ENCODE measurements at regions not wholly inside any gene's neighbourhood (a gene's known extent, or its start where the extent isn't known, plus 50 kb on each side); places are given as distances from the start of the nearest gene placed in this dataset.
A peak's percentile ranks its signal among the peaks of the same experiment; 100 is the strongest.

DNA sequence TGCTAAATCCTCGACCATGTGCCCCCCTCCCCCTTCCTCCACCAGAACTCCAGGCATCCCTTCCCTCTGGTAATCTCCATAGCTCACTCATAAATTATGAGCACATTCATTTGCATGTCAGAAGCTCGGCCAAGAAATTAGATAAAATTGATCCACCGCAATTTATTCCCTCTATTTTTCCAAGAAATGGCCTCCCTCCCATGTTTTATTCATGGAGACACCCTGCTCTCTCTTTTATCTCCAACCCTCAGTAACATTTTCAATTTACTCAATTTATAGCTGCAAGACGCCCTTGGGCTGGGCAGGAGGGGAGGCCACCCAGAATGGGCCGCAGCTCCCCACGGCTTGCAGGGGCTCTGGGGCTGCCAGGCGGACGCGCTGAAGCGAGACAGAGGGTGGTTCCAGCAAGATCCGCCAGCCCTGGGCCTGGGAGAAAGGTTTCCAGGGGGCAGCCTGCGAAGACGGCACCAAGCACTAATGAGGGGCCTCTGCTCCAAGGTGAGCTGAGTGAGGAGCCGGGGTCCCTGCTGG lies 54.7 kb upstream of the ZNF423 start:
- intact Hi-C loops (cut with DNase I) = no loop called here
- DNase-seq (ENCODE audit: low spot score) = no peak

DNA sequence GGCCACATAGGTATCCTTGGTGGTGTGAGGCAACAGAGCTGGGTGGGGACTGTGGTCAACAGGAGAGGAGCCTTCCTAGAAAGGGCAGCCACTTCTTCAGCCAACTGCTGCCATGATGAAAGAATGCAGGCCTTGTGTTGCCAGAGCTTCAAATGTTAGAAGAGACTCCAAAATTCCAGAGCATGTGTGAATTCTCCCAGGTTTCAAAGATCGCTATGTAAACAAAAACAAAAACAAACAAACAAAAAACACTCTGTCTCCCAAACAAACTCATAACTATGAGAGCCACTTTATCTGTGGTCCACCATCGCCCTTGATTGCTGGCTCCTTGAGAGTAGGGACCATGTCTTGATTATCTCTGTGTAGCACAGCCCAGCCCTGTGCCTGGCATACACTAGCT lies 55.5 kb upstream of the ZNF423 start:
- DNase-seq (ENCODE audit: low spot score) = no peak
- intact Hi-C loops (cut with DNase I) = no loop called here

DNA sequence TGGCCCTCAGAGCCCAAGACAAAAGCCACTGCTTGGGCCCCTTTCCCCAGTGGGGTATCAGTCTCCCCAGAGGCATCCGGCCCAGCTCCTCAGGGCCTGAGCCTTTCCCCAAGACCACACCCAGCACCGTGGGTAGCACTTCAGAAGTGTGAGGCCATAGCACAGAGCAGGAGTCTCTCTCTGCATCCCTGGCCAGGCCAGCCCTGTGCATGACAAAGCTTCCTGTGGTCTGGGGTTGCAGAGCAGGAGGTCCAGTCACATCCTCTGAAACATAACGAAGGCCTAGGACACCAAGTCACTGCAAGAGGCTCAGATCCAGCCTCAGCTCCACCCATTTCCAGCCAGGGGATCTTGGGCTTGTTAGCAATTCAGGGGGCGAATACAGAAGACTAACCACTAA lies 56.8 kb upstream of the ZNF423 start:
- intact Hi-C loops (cut with DNase I) = no loop called here
- DNase-seq (ENCODE audit: low spot score) = no peak

DNA sequence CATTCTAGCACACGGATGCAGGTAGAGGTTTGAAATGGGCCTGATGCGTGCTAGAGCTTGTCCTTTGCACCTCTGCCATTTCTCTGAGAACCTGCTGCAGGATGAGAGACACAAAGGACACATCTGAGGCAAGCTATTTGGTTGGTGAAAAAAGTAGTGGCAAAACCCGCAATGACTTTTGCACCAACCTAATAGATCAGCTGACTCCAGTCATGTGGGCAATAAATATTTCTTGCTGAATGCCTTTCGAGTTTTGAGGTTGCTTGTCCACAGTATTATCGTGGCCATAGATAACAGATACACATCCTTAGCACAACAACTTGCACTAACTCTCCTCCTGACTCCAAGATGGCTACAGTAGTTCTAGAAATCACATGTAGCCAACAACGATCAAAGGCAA lies 57.8 kb upstream of the ZNF423 start:
- DNase-seq (ENCODE audit: low spot score) = no peak
- intact Hi-C loops (cut with DNase I) = no loop called here

DNA sequence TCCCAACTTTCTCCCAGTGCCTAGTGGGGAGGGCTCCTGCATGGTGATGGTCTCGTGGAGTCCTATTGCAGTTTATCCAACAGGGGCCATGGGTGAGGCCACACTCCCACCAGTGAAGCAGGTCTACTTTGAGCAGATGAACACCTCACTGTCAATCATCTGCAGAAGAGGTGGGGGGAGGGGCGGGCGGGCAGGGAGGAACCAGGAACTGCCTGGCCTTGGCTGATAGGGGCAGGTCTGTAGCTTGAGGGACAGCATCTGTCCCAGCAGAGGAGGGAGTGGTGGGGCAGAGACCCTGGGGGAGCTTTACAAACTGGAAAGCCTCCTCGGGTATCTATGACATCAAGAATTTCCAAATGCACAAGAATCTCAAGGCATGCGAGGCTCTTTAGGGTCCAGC lies 58.7 kb upstream of the ZNF423 start:
- intact Hi-C loops (cut with DNase I) = no loop called here
- no peak for DNase-seq (ENCODE audit: low spot score)

DNA sequence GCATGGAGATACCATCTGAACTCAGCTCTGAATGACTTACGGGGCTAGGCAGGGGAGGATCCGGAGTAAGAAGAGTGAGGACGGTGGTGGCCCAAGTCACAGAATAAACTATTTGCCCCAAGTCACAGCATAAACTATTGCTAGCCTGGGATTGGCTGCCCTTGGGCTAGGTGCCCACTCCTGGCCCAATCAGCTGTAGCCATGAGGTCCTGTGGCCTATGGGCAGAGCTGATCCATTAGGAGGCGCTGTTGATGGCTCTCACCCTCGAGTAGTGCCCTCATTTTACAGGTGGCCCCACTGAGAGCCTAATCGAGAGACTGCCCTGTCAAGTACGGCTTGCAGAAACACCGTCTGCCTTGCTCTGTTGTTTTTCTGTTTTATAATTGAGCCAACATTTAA lies 62.3 kb upstream of the ZNF423 start:
- intact Hi-C loops (cut with DNase I) = no loop called here
- peak; percentile 30 for DNase-seq (ENCODE audit: low spot score)

DNA sequence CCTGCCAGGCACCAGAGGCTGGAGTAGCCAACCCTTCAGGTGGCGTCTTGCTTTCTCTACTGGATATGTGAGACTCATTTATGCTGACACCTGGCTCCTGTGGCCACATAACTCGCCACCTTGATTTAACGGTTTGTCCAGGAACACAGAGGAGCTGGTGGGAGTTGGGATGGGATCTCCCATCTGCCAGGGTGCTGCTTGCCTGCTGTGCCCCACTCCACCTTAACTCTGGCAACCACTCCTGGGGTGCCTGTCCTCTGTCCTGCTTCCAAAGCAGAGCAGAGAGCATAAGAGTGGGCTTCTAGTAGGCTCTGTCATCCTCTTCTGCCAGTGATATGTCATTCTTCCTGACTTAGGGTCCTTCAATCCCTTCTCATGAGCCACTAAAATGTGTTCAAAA lies 63.4 kb upstream of the ZNF423 start:
- intact Hi-C loops (cut with DNase I) = no loop called here
- DNase-seq (ENCODE audit: low spot score) = peak; percentile 11

DNA sequence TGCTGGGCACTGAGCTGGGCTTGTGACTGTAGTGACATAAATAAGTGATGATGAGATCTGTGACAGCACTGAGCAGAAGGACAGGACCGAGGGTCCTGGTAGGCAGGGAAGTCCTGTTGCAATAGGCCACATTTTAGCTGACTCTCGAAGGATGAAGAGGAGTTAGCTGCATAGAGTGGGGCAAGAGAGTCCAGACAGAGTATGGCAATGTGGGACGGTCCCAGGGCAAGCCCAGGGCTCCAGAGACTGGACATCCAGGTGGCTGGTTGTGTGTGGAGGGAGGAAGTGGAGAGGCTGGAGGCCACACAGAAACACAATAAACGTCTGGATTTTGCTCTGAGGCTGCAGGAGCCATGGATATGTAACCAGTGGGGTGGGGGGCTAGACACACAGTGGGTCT lies 64.5 kb upstream of the ZNF423 start:
- peak; percentile 34 for DNase-seq (ENCODE audit: low spot score)
- intact Hi-C loops (cut with DNase I) = loop anchor here in 1 of 2 donors (2.0 to 5.0 kb wide), 2 partner anchors 316 to 513 kb away; no protein-coding TSS in a partner anchor

DNA sequence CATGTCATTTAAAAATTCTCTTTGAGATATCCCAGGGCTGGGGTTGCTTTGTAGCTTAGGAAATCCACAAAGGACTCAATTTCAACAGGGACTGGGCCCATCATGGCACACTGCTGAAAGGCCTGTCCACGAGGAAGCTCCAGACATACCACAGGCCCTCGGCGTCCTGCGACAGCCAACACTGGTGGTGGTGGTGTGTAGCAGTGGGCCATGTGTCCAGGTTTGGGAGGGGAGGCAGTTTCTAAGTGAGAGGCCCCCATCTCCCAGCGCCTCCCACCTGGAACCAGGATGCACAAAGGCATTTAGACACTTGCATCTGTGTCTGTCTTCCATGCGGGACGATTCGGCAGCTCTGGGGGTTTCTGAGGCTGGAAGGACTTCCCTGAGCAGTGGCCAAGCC lies 65.2 kb upstream of the ZNF423 start:
- peak; percentile 54 for DNase-seq (ENCODE audit: low spot score)
- intact Hi-C loops (cut with DNase I) = loop anchor here in 1 of 2 donors (2.0 to 5.0 kb wide), 2 partner anchors 316 to 514 kb away; no protein-coding TSS in a partner anchor

DNA sequence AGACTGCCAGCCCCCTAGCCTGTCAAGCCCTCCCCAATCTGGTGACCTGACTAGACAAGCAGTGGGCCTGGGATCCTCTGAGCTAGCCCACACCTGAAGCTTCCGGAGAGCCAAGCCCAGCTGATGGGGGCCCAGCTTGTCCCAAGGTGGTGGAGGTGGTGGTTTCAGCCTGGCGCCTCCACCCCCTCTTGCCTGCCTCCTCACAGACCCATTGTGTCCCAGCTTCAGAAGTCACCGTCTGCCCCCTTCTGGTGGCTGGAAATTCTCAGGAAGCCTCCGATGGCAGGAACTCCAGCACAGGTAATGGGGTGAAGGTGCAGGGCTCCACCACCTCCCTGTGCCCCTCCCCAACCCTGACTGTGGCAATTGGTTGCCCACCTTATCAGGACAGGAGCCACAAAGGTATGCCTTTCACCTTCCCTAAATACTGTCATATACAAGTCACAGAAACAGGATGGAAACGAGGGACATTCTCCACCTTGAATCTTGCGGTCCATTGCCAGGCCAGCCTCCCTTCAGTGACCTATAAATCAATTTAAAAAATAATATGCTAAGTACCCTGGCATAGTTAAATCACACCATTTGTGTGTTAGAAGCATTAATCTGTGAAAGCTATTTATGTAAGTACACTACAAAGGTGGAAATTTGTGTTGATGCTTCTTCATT lies 66.0 kb upstream of the ZNF423 start:
- intact Hi-C loops (cut with DNase I) = loop anchor here in 1 of 2 donors (2.0 to 5.0 kb wide), 2 partner anchors 317 to 515 kb away; no protein-coding TSS in a partner anchor
- peak; percentile 84 for DNase-seq (ENCODE audit: low spot score)

DNA sequence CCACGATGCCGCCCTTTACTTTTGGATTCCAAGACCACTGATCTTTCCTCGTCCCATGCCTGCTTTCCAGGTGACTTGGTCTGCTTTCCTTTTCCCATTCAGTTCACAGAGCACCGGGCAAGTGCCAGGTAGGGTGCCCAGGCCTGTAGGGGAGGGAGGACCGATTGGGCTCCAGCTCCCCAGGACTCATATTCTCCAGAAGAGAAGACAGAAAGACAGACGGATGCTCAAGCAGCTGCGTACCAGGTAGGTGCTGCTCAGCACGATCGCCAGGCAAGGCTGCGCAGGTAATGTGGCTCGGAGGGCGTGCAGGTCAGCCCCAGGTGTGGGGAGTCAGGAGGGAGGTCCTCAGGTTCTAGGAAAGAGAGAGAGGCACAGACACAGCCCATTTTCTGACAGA lies 67.5 kb upstream of the ZNF423 start:
- peak; percentile 59 for DNase-seq (ENCODE audit: low spot score)
- intact Hi-C loops (cut with DNase I) = loop anchor here in 1 of 2 donors (5.0 kb wide), 1 partner anchor 516 kb away; no protein-coding TSS in a partner anchor

DNA sequence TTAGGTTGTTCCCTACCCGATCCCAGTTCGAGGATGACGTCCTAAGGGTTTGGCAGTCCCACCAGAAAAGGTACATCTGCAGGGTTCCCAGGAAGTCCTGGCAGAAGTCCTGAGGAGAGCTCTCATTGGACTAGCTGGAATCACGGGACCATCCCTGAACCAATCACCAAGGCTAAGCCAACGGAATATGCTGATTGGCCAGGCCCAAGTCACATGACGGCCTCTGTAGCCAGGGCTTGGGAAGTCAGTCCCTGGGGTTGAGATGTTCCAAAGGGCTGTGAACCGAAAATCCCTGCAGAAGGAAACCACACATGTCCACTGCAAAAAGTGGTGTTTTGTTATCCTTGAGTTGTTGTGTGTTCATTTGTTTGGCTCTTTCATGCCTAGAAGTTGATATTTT lies 68.2 kb upstream of the ZNF423 start:
- no peak for DNase-seq (ENCODE audit: low spot score)
- intact Hi-C loops (cut with DNase I) = loop anchor here in 1 of 2 donors (5.0 kb wide), 1 partner anchor 517 kb away; no protein-coding TSS in a partner anchor

DNA sequence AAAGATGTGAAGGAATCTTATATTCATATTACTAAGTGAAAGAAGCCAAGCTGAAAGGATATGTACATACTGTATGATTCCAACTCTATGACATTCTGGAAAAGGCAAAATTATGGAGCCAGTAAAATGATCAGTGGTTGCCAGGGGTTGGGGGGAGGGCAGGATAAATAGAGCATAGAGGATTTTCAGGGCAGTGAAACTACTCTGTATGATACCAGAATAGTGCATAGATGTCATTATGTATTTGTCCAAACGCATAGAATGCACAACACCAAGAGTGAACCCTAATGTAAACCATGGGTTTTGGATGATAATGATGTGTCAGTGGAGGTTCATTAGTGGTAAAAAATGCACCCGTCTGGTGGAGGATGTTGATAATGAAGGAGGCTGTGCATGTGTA lies 71.0 kb upstream of the ZNF423 start:
- intact Hi-C loops (cut with DNase I) = no loop called here
- no peak for DNase-seq (ENCODE audit: low spot score)

DNA sequence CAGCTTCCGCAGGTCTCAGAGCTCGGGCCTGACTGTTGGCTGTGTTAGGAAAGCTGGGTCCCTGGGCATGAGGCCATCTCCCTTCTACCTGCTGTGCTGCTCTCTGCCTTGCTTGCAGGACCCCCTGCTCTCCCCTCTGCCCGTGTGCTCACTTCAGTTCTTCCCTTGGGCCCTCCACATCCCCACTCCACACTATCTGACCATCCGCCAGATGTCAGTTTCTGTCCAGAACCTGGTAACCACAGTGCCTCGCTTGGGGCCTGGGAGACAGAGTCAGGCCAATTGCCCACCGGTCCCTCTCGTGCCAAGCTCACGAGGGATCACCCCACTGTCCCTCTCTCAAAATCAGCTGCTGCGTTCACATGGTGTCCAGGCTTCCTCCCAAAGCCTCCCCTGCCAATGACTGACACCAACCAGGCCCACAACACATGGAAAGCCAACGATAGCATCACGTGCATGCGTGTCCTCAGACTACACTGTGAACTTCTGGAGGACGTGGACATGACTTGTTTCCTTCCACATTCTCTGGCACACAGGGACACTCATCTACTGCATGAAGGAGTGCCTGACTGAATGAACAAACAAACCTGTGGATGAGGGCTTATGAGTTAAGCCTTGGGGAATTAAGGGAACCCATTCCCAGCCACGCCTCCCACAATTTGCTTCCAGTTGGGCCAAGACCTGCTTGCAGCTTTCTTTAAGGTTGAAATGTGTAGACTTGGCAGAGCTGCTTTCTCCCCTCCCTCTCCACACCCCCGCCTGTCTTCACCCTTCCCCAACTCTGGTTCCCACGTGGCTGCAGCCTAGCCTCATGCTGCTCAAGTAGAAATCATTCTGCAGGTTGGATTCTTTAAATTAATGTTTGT lies 72.5 kb upstream of the ZNF423 start:
- peak; percentile 59 for DNase-seq (ENCODE audit: low spot score)
- intact Hi-C loops (cut with DNase I) = no loop called here

DNA sequence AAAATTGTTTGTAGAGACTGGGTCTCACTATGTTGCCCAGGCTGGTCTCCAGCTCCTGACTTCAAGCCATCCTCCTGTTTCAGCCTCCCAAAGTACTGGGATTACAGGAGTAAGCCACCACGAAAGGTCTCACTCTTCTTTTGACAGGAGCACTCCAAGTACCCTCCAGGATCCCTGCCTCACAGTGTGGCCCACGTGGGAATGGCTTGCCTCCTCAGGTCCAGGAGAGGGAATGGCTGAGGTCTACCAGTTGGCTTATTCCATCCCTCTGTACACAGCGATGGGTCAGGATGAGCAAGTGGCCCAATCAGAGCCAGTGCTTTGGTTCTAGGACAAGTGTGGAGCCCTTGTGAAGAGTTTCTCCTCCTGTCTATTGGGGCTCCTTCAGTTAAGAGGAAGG lies 73.7 kb upstream of the ZNF423 start:
- peak; percentile 8 for DNase-seq (ENCODE audit: low spot score)
- intact Hi-C loops (cut with DNase I) = no loop called here

DNA sequence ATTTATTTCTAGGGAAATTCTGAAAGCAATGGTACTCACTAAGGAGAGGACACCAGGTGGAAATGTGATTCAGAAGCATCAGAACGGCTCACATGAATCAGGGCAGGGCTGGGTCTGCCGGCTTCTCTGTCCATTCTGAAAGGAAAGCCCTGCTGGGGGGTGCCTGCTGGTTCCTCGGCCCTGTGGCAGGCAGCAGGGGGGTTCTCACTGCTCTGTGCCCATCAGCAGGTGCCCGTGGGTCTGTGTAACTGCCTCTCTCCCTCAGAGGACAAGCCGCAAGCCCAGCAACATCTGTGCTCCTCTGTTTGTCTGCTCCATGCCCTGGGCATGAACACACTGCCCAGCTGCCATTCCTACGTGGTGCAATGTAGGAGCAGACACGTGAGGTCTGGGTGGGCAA lies 74.9 kb upstream of the ZNF423 start:
- intact Hi-C loops (cut with DNase I) = no loop called here
- peak; percentile 56 for DNase-seq (ENCODE audit: low spot score)

DNA sequence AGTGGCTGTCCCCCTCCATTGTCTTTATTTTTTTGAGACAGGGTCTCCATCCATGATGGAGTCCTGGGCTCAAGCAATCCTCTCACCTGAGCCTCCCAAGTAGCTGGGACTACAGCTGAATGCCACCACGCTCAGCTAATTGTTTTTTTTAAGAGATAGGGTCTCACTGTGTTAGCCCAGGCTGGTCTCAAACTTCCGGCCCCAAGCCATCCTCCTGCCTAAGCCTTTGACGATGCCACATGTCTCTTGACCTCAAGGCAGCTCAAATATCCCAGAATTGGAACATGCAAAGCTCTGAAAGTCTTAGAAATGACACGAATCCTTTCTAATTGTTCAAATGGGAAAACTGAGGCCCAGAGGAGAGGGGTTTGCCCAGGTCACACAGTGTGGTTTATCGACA lies 75.4 kb upstream of the ZNF423 start:
- DNase-seq (ENCODE audit: low spot score) = no peak
- intact Hi-C loops (cut with DNase I) = no loop called here

DNA sequence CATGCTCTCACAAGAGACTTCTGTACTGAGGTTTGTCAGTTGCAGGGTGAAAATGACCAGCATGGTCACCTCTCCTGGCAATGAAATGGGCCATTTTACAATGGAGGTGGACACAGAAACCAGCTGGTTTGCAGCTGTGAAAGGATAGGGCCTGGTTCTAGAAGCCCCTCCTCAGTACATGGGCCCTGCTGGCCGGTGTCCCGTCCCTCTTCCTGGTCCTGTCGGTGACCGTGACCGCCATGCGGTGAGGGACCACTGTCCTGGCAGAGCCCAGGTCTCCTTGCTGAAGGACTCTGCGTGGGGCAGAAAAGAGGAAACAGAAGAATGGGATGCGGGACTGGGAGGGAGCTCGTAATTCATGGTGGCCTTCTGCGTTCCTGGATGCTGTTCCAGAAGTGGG lies 76.0 kb upstream of the ZNF423 start:
- peak; percentile 47 for DNase-seq (ENCODE audit: low spot score)
- intact Hi-C loops (cut with DNase I) = no loop called here

DNA sequence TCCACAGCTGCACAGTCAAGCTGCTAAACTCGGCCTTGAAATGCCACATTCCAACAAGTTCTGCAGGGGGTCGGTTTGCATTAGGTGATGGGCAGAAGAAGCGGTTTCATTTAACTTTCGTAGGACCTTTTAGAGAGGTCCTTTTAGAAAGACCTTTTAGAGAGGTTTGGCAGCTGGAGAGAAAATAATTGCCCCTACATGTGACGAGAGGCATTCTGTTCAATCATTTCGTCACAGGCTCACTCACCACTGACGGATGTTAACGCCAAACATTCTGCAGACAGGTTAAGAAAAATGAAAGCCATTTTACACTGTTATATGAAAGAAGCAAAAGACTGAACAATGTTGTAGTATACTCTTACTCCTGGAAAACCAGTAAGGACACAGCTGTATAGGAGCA lies 76.5 kb upstream of the ZNF423 start:
- peak; percentile 16 for DNase-seq (ENCODE audit: low spot score)
- intact Hi-C loops (cut with DNase I) = no loop called here

DNA sequence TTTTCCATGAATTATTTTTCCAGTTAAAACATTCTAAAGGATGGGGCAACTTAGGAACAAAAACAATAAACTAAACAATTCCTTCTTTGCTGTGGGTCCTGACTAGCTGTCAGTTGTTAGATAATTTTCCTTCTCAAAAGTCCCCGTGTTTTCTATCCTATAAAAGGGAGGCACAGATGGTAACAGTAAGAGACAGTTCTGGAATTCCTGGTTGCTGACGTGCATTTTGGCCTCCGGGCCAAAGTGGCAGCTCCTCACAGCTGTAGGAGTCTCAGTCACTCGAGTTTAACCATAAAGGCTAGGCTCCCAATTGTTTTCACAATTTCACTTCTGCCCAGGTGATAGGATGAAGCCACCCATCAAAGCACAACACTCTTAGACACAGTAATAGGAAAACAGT lies 77.0 kb upstream of the ZNF423 start:
- intact Hi-C loops (cut with DNase I) = no loop called here
- DNase-seq (ENCODE audit: low spot score) = peak; percentile 15

Data from posterior vena cava (tissue), 2 donors.